Activated CD8-positive, alpha-beta memory T cell treated with anti-CD3 and anti-CD28 coated beads for 48 hours (primary cell): ENCODE measurements at regions not wholly inside any gene's neighbourhood (a gene's known extent, or its start where the extent isn't known, plus 50 kb on each side); places are given as distances from the start of the nearest gene placed in this dataset.
"Not testable (repeated sequence)": the region's sequence is repeated elsewhere in the genome, so short reads cannot be mapped to it uniquely, and the experiment has no call there.

Experiments
- DNase-seq, 3 experiments: peaks; one replicate each; pipeline ENCODE4 v3.0.0-alpha.2; 2020; ENCODE audit warnings: low read depth in 2 of 3, low spot score in 2 of 3

GRCh38 chr3:66928252-66928651, 69.9 kb upstream of the KBTBD8 start:
- no peak for DNase-seq

DNA sequence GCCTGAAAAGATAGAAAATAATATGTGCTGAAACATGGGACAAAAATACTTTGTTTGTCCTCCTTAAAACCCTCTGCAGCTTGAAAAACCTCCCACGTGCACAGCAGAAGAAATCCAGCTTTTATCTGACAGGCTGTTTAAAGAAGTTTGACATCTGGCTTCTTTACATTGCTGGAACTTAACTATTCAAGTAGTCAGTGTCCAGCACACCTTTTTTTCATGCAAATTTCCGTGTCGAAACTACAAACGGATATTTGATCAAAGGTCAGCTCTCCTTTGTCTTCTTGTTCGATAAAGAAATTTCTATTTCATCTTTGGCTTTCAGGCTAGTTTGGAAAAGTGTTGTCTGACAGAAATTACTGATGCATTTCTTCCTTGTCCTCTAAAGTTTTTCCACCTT, 66.8 kb upstream of the KBTBD8 start:
- DNase-seq, result no peak

DNA sequence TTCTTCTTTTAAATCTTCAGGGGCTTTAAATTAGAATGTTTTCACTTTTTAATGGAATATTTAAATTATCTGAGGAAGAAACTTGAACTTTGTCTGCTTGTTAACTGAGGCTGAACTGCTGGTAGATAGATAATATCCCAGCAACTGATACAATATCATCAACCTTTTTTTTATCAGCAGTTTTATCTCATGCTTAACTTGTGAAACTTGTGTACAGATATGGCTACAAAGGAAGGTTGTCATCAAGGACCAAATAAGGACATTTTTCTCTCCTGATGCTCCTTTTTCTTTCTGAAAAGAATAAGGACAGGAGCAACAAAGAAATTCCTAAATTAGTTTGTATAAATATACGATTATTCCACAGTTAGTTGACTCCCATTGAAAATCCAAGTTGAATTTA, 66.4 kb upstream of the KBTBD8 start:
- no peak for DNase-seq

- DNase-seq, result no peak
Observed at GRCh38 chr3:66933233-66933632, 64.9 kb upstream of the KBTBD8 start.

GRCh38 chr3:66934041-66934440, 64.1 kb upstream of the KBTBD8 start:
- no peak for DNase-seq

GRCh38 chr3:66934725-66935124, 63.4 kb upstream of the KBTBD8 start:
- no peak for DNase-seq

- DNase-seq, result not testable (repeated sequence)
Observed at GRCh38 chr3:66937041-66937440, 61.1 kb upstream of the KBTBD8 start.

GRCh38 chr3:66938338-66938963, 59.7 kb upstream of the KBTBD8 start:
- DNase-seq, result no peak

- no peak for DNase-seq
Observed at GRCh38 chr3:66948041-66948440, 50.1 kb upstream of the KBTBD8 start.
